ENCODE measurements at regions not wholly inside any gene's neighbourhood (a gene's known extent, or its start where the extent isn't known, plus 50 kb on each side); places are given as distances from the start of the nearest gene placed in this dataset.

GRCh38 chr16:19361587-19361986 is 56.1 kb upstream of the TMC5 start:
- in situ Hi-C loops (cut with MboI; ENCODE audit: low sequenced_read_pairs), result loop anchor here (25.0 kb wide), 1 partner anchor 101 kb away; no protein-coding TSS in a partner anchor

GRCh38 chr16:19363740-19364139 is 53.9 kb upstream of the TMC5 start:
- in situ Hi-C loops (cut with MboI; ENCODE audit: low sequenced_read_pairs), result loop anchor here (25.0 kb wide), 1 partner anchor 99 kb away; no protein-coding TSS in a partner anchor

GRCh38 chr16:19365486-19365885 is 52.2 kb upstream of the TMC5 start:
- in situ Hi-C loops (cut with MboI; ENCODE audit: low sequenced_read_pairs), result loop anchor here (25.0 kb wide), 1 partner anchor 97 kb away; no protein-coding TSS in a partner anchor

GRCh38 chr16:19366391-19366790 is 51.3 kb upstream of the TMC5 start:
- in situ Hi-C loops (cut with MboI; ENCODE audit: low sequenced_read_pairs), result loop anchor here (25.0 kb wide), 1 partner anchor 96 kb away; no protein-coding TSS in a partner anchor

GRCh38 chr16:19367335-19367734 is 50.3 kb upstream of the TMC5 start:
- in situ Hi-C loops (cut with MboI; ENCODE audit: low sequenced_read_pairs), result loop anchor here (25.0 kb wide), 1 partner anchor 95 kb away; no protein-coding TSS in a partner anchor

Measured in HL-60/S4 treated with phorbol 12-myristate 13-acetate at 8.2 ng/mL for 4 days and 3 days (cell line).